HEK293 (cell line): ENCODE measurements at regions not wholly inside any gene's neighbourhood (a gene's known extent, or its start where the extent isn't known, plus 50 kb on each side); places are given as distances from the start of the nearest gene placed in this dataset.

ENCODE experiments used
- CTCF ChIA-PET: fragments of 350-600 bp; formaldehyde crosslinking; extraction: SDS; loops from one replicate; lab custom pipeline; 2021; ENCODE audit warnings: antibody characterized with exemption; lab: Yijun Ruan, JAX
- POLR2A ChIA-PET: fragments of 300-600 bp; formaldehyde crosslinking; extraction: SDS; loops from one replicate; lab custom pipeline; 2020; ENCODE audit warnings: antibody characterized with exemption, inconsistent platforms; lab: Yijun Ruan, JAX
- H3K27ac ChIP-seq: fragments of 200-500 bp; sonication (Bioruptor generic); 2 replicates; pipeline ENCODE4 v1.5.1; 2014; ENCODE audit warnings: low read depth, low read length, control low read depth, inconsistent platforms; ENCODE audit errors: extremely low read depth
- H3K36me3 ChIP-seq, 2 experiments: fragments of 200-500 bp in 1 of 2; sonication (Bioruptor generic) in 1 of 2; 1 replicate in 1 of 2; 2 replicates in 1 of 2; pipeline ENCODE4 v1.5.1; 2014 to 2017; ENCODE audit warnings: inconsistent platforms in 2 of 2, low read length in 2 of 2; ENCODE audit not compliant: control insufficient read depth in 2 of 2, insufficient read depth in 1 of 2
- H3K4me1 ChIP-seq: fragments of 200-500 bp; sonication (Bioruptor generic); 2 replicates; pipeline ENCODE4 v1.5.1; 2014; ENCODE audit warnings: mild to moderate bottlenecking, low read length, inconsistent platforms; ENCODE audit not compliant: control insufficient read depth, insufficient read depth
- H3K4me3 ChIP-seq: 2 replicates; pipeline ENCODE4 v1.5.1; 2011; ENCODE audit warnings: low read depth, mild to moderate bottlenecking, control low read depth, low read length, moderate library complexity
- H3K9me3 ChIP-seq: fragments of 200-500 bp; sonication (Bioruptor generic); 2 replicates; pipeline ENCODE4 v1.5.1; 2014; ENCODE audit warnings: low read depth, low read length, inconsistent platforms; ENCODE audit not compliant: control insufficient read depth, insufficient read depth
- GLIS2 ChIP-seq: fragments of 450-650 bp; formaldehyde crosslinking; IDR thresholded peaks from 2 replicates; pipeline ENCODE4 v1.5.1; 2016; ENCODE audit warnings: missing biosample characterization, missing genetic modification characterization
- HOXA7 ChIP-seq: sonication (generic); formaldehyde crosslinking; IDR thresholded peaks from 2 replicates; pipeline ENCODE4 v1.8.1; 2022; ENCODE audit warnings: missing genetic modification reagents, borderline replicate concordance
- REPIN1 ChIP-seq: fragments of 450-650 bp; formaldehyde crosslinking; IDR thresholded peaks from 2 replicates; pipeline ENCODE4 v1.5.1; 2017; ENCODE audit warnings: missing biosample characterization, missing genetic modification characterization, low read depth
- ZBTB17 ChIP-seq: fragments of 450-650 bp; formaldehyde crosslinking; IDR thresholded peaks from 2 replicates; pipeline ENCODE4 v1.5.1; 2016; ENCODE audit warnings: missing biosample characterization, missing genetic modification characterization
- ZBTB48 ChIP-seq: fragments of 450-650 bp; formaldehyde crosslinking; IDR thresholded peaks from 2 replicates; pipeline ENCODE4 v1.5.1; 2016; ENCODE audit warnings: missing biosample characterization, missing genetic modification characterization
- ZNF114 ChIP-seq: fragments of 450-650 bp; formaldehyde crosslinking; IDR thresholded peaks from 2 replicates; pipeline ENCODE4 v1.5.0; 2017; ENCODE audit warnings: missing biosample characterization, missing genetic modification characterization
- ZNF140 ChIP-seq: fragments of 450-650 bp; formaldehyde crosslinking; IDR thresholded peaks from 2 replicates; pipeline ENCODE4 v1.5.1; 2016; ENCODE audit warnings: missing biosample characterization, missing genetic modification characterization
- ZNF169 ChIP-seq: fragments of 450-650 bp; formaldehyde crosslinking; IDR thresholded peaks from 2 replicates; pipeline ENCODE4 v1.5.1; 2016; ENCODE audit warnings: missing biosample characterization, missing genetic modification characterization
- ZNF184 ChIP-seq: fragments of 450-650 bp; IDR thresholded peaks from 2 replicates; pipeline ENCODE4 v1.5.1; 2018; ENCODE audit warnings: missing biosample characterization, mild to moderate bottlenecking, missing genetic modification characterization
- ZNF211 ChIP-seq: fragments of 450-650 bp; formaldehyde crosslinking; IDR thresholded peaks from 2 replicates; pipeline ENCODE4 v1.5.1; 2016; ENCODE audit warnings: low read depth, missing biosample characterization, missing genetic modification characterization
- ZNF239 ChIP-seq: fragments of 450-650 bp; formaldehyde crosslinking; IDR thresholded peaks from 2 replicates; pipeline ENCODE4 v1.5.1; 2016; ENCODE audit warnings: missing biosample characterization, missing genetic modification characterization
- ZNF362 ChIP-seq: fragments of 450-650 bp; formaldehyde crosslinking; IDR thresholded peaks from 2 replicates; pipeline ENCODE4 v1.5.1; 2016; ENCODE audit warnings: missing biosample characterization, missing genetic modification characterization
- ZNF449 ChIP-seq: fragments of 450-650 bp; formaldehyde crosslinking; IDR thresholded peaks from 2 replicates; pipeline ENCODE4 v1.5.1; 2017; ENCODE audit warnings: missing biosample characterization, mild to moderate bottlenecking, missing genetic modification characterization, moderate library complexity
- ZNF558 ChIP-seq: fragments of 450-650 bp; formaldehyde crosslinking; IDR thresholded peaks from 2 replicates; pipeline ENCODE4 v1.5.1; 2016; ENCODE audit warnings: missing biosample characterization, missing genetic modification characterization
- ZNF621 ChIP-seq: fragments of 450-650 bp; formaldehyde crosslinking; IDR thresholded peaks from 2 replicates; pipeline ENCODE4 v1.5.1; 2017; ENCODE audit warnings: missing biosample characterization, missing genetic modification characterization
- ZNF660 ChIP-seq: fragments of 450-650 bp; IDR thresholded peaks from 2 replicates; pipeline ENCODE4 v1.5.1; 2018; ENCODE audit warnings: missing biosample characterization, mild to moderate bottlenecking, missing genetic modification characterization
- ZNF747 ChIP-seq: fragments of 450-650 bp; formaldehyde crosslinking; IDR thresholded peaks from 2 replicates; pipeline ENCODE4 v1.5.1; 2016; ENCODE audit warnings: missing biosample characterization, missing genetic modification characterization
- ZSCAN5A ChIP-seq: fragments of 450-650 bp; formaldehyde crosslinking; IDR thresholded peaks from 2 replicates; pipeline ENCODE4 v1.5.1; 2016; ENCODE audit warnings: missing biosample characterization, missing genetic modification characterization
- TF ChIP-seq, protein P1 (sequence below): sonication (generic); formaldehyde crosslinking; IDR thresholded peaks from 2 replicates; pipeline ENCODE4 v1.8.1; 2022; ENCODE audit warnings: mild to moderate bottlenecking, moderate library complexity, missing genetic modification reagents

DNA sequence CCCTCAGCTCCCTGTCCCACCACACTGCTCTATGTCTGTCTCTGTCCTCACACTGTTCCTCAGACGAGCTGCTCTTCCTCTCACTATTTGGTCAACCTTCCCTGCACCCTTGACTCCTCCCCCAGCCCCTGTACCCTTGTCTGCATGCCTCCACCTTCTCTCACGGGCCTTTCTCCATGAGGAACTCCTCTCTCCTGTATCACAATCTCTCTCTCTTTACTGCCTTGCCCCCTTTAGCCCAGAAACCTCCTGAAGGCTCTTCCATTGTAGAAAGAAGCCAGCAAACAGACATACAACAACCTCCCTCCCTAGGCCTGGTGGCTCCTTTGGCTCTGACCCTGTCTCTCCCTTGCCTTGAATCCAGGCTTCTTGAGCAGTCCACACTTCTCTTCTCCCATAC, 251.6 kb upstream of the CSF3R start (continued):
- TF ChIP-seq ZNF140: no peak
- TF ChIP-seq ZNF621: no peak
- TF ChIP-seq ZNF239 (tag by site-specific recombination): no peak
- no peak for TF ChIP-seq ZBTB48 (tag by site-specific recombination)
- TF ChIP-seq, all 188 proteins: peak for 0

DNA sequence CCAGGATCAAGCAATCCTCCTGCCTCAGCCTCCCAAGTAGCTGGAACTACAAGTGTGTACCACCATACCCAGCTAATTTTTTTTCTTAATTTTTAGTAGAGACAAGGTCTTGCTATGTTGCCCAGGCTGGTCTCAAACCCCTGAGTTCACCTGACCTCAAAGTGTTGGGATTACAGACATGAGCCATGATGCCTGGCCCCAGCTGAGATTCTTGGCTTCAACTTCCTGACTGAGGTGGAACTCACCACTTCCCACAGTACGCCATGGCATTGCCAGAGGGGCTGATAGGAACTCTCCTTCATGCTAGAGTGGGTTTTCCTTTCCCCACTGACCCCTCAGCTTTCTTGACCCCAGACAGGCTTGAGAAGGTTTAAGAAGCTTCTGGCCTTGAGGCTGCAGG, 251.0 kb upstream of the CSF3R start:
- CTCF ChIA-PET: interaction anchor here (0.7 kb wide), 1 partner anchor 459 kb away, joined by 3 read pairs; no protein-coding TSS in a partner anchor
- no peaks in the 10 kb centered on the region for H3K36me3 ChIP-seq
- TF ChIP-seq ZNF169 (tag by site-specific recombination) (no peak), ZNF621 (no peak), ZNF747 (tag by site-specific recombination) (no peak), GLIS2 (no peak), ZSCAN5A (tag by site-specific recombination) (no peak), ZNF449 (tag by site-specific recombination) (no peak), HOXA7 (CRISPR knock-in tag) (no peak)
- TF ChIP-seq, protein P1, sequence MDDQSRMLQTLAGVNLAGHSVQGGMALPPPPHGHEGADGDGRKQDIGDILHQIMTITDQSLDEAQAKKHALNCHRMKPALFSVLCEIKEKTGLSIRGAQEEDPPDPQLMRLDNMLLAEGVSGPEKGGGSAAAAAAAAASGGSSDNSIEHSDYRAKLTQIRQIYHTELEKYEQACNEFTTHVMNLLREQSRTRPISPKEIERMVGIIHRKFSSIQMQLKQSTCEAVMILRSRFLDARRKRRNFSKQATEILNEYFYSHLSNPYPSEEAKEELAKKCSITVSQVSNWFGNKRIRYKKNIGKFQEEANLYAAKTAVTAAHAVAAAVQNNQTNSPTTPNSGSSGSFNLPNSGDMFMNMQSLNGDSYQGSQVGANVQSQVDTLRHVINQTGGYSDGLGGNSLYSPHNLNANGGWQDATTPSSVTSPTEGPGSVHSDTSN: no peak
- TF ChIP-seq, all 188 proteins: peak for 0
- Histone ChIP-seq H3K4me1 (no peaks in the 10 kb centered on the region), H3K9me3 (no peaks in the 10 kb centered on the region), H3K27ac (no peak overlapping the region), H3K4me3 (no peak overlapping the region)
- POLR2A ChIA-PET: no interaction called here

GRCh38 chr1:36732015-36732356, 249.3 kb upstream of the CSF3R start:
- H3K9me3 ChIP-seq: no peaks in the 10 kb centered on the region
- no peaks in the 10 kb centered on the region for H3K36me3 ChIP-seq
- no peak for TF ChIP-seq ZNF558 (tag by site-specific recombination)
- TF ChIP-seq ZNF660: no peak
- TF ChIP-seq ZNF184 (tag by site-specific recombination): no peak
- no peak for TF ChIP-seq ZNF362
- TF ChIP-seq ZNF211 (tag by site-specific recombination): no peak
- TF ChIP-seq ZNF114 (tag by site-specific recombination): no peak
- TF ChIP-seq REPIN1 (tag by site-specific recombination): no peak
- TF ChIP-seq ZBTB17 (tag by site-specific recombination): no peak
- H3K27ac ChIP-seq: no peak overlapping the region
- H3K4me3 ChIP-seq: no peak overlapping the region
- CTCF ChIA-PET: no interaction called here
- POLR2A ChIA-PET: no interaction called here
- H3K4me1 ChIP-seq: no peaks in the 10 kb centered on the region
